Neural cell (in vitro differentiated cells): ENCODE measurements at regions not wholly inside any gene's neighbourhood (a gene's known extent, or its start where the extent isn't known, plus 50 kb on each side); places are given as distances from the start of the nearest gene placed in this dataset.

Source experiments
- EP300 ChIP-seq: fragments of 450-650 bp; conservative IDR thresholded peaks from 2 replicates; pipeline ENCODE4 v1.6.1; 2014; ENCODE audit warnings: antibody characterized with exemption, mild to moderate bottlenecking, moderate library complexity; ENCODE audit not compliant: poor library complexity, severe bottlenecking
- MXI1 ChIP-seq: fragments of 450-650 bp; conservative IDR thresholded peaks from 2 replicates; pipeline ENCODE4 v1.6.1; 2014; ENCODE audit warnings: antibody characterized with exemption, mild to moderate bottlenecking; ENCODE audit not compliant: poor library complexity, severe bottlenecking
- POLR2AphosphoS5 ChIP-seq: IDR thresholded peaks from 2 replicates; pipeline ENCODE4 v1.6.1; 2012
- REST ChIP-seq: IDR thresholded peaks from 2 replicates; pipeline ENCODE4 v1.6.1; 2012; ENCODE audit warnings: borderline replicate concordance
- TAF1 ChIP-seq: IDR thresholded peaks from 2 replicates; pipeline ENCODE4 v1.6.1; 2012; ENCODE audit warnings: low read depth
- TF ChIP-seq, protein P1 (sequence below): fragments of 450-650 bp; IDR thresholded peaks from 2 replicates; pipeline ENCODE4 v1.5.1; 2014; ENCODE audit warnings: antibody characterized with exemption, mild to moderate bottlenecking, moderate library complexity; ENCODE audit not compliant: poor library complexity, severe bottlenecking

- TF ChIP-seq TAF1 (no peak), REST (no peak), MXI1 (no peak), POLR2AphosphoS5 (no peak), EP300 (no peak)
- TF ChIP-seq, protein P1, sequence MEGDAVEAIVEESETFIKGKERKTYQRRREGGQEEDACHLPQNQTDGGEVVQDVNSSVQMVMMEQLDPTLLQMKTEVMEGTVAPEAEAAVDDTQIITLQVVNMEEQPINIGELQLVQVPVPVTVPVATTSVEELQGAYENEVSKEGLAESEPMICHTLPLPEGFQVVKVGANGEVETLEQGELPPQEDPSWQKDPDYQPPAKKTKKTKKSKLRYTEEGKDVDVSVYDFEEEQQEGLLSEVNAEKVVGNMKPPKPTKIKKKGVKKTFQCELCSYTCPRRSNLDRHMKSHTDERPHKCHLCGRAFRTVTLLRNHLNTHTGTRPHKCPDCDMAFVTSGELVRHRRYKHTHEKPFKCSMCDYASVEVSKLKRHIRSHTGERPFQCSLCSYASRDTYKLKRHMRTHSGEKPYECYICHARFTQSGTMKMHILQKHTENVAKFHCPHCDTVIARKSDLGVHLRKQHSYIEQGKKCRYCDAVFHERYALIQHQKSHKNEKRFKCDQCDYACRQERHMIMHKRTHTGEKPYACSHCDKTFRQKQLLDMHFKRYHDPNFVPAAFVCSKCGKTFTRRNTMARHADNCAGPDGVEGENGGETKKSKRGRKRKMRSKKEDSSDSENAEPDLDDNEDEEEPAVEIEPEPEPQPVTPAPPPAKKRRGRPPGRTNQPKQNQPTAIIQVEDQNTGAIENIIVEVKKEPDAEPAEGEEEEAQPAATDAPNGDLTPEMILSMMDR: no peak
Measured at GRCh38 chr7:149673006-149673405, 100.4 kb downstream of the ZNF467 start.
